ENCODE measurements at regions not wholly inside any gene's neighbourhood (a gene's known extent, or its start where the extent isn't known, plus 50 kb on each side); places are given as distances from the start of the nearest gene placed in this dataset.

DNA sequence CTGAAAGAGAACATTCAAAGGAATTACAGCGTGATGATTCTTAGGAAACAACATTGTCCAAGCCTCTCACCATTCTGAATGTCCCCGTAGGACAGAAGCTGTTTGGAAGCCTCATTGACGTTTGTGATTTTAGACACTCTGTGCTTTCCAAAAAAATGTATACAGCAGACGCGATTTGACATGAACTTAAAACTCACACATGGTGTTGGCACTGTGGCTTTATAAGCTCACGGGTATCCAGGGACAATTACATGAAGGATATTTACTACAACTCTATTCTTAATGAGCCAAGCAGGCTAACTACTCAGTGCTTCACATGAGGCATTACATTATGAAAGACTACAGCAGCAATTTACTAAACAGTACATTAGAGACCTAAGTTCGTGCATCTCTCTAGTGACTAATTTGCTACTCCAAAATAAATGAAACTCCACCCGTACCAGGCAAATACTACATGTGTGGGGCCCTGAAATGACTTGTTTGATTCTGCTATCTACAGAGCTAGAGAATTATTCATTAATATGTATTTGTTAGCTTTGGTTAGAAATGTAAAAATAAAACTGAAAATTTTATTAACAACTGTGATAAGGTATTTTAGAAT, 620.7 kb downstream of the SPRY1 start:
- no peak for DNase-seq

DNA sequence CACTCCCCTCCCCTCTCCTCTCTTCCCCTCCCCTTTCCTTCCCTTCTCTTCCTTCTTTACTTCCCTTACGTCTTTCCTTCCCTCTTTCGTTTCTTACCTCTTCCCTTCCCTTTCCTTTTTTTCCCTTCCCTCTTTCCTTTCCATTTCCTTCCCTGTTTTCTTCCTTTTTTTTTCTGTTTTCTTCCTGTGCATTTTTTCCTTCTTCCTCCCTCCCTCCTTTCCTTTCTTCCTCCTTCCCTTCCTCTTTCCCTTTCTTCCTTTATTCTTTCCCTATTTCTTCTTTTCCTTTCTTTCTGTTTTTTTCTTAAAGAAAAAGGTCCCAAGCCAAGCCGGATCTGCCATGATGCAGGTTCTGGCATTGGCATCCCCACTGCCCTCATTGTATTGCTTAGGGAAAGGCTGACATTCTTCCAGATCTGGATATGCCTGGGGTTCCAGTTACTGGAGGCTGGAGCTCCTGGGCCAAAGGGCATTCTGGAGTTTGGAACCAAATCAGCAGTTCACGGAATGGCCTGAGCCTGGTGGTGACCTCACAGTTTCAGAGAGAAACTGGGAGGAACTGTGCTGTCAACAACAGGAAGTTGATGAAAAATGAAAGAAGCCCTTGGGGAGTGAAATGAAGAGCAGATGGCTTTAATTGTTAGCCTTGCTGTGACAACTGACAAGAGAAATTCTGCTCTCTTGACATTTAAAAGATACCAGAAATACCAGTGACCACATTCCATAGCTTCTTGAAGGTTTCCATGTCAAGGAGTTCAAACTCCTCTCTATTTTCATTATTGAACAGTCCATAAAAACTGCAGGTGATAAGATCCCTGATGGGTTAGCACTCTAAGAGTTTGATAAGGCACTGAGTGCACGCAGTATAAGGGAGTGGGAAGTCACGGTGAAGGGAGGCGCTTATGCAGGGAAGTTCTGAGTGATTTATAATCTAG, 622.1 kb downstream of the SPRY1 start:
- peak; percentile 75 for DNase-seq

DNA sequence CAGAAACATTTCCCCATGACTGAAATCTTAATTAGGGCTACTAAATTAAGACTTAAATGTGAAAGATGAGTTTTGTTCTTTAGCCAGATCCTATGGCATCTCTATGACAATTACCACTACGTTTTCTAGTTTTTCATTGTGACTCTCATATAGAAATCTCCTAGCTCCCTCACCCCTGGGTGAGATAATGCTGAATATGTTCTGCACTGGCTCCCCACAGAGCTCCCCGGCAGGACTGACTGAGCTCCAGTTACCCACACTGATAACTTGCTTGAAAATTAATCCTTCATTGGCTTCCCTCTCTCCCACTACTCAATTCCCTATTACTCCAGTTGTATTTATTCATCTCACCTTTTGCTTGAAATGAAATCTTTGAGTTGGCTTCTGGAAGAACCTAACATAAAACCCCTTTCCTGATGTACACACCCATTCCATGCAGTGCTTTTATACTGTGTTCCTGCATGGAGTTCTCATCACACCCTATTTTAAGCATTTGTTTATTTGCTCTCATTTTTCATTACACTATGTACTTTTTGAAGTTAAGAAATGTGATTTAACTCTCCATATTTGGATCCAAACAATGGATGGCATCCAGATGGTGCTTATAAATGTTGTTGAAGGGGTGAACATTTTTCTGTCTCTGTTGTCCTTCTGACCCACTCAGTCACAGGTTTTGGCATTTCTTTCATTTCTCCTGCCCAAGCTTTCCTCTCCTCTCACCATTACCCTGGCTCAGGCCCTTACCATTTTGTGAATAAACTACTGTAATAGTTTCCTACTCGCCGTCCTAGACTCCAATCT, 623.4 kb downstream of the SPRY1 start:
- DNase-seq, result no peak

DNA sequence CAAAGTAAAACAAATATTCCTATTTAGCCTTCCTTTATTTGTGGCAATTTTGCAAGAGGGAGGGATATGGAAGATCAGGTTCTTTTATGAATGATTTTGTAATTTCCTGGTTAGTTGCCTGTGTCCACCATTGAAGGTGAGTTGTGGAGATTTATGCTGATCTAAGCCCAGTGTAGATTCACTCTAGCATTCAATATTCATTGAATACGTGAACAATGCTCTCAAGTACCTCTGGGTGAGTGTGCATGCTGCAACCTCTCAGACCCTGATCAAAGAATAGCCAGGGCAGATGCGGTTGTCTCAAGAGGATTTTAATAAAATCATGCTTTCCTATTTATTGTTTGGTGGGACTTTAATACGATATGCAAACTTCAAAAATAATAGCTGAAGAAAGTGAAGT, 628.4 kb downstream of the SPRY1 start:
- no peak for DNase-seq

DNA sequence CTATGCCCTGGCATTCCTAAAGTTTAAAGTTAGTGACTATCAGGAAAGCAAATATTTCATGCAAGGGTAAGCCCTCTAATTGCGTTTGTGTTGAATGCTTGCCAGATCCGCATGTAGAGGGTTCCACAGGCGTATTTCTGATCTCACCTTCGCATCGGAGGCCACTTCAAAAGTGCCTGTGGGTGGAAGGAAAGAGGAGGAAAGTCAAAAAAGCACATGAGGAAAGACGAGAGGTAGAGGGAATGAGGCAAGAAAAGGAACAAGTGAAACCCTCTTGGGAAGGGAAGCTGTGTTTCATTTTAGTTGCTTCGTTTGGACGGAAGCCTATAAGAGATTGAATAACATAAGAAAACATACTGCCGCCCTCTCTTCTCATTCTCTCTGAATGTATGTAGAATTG, 628.8 kb downstream of the SPRY1 start:
- DNase-seq, result no peak

DNA sequence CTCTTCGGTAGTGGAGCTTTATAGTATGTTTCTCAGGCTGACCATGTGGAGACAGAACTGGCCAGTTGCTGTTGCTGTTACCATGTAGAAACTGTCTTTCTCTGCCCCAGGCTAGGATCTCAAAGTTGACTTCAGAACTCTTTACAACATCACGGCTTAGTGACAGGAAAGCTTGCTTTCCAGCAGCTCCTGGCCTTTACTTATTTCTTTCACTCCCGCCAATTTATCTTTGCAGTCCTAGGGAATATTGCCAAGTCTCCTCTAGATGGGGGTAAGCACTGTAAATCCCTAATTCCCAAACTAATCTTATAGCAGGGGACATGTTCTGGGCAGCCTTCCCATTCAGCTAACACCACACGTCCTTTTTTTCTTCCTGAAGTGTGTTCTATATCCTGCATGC, 631.6 kb downstream of the SPRY1 start:
- no peak for DNase-seq

DNA sequence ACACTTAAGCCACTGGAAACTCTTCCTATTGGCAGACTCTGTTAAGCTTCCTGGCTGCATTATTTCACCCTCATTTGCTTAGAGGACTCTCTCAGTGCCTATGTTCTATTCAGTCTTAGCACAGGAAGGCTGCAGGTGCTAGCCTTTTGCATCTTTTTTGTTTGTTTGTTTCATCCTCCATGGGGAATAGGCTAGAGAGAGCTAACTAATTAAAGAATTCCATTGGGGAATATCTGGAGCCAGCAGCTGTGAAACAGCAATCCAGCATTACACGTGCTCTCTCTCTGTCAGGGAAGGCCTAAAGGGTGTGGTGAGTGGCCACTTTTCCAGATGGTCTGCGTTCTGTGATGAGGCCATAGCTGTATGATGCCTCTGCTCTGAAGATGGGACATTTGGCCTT, 633.6 kb downstream of the SPRY1 start:
- no peak for DNase-seq

DNA sequence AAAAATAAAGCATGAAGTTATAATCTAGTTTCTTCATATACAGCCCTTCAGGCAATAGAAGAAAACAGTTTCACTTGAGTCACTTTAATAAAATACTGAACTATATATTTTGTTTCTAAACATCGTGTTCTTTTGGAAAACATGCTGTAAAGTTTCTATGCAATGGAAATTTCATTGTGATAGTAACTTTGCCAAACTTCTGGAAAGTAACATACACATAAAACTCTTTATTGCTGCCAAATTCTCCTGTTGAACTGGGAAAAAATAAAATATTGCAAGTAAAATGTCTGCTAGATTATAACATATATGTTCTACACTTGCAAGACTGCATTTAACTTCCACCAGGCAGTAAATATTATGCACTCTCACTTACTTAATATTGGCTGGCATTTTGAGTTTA, 635.4 kb downstream of the SPRY1 start:
- DNase-seq, result no peak

DNA sequence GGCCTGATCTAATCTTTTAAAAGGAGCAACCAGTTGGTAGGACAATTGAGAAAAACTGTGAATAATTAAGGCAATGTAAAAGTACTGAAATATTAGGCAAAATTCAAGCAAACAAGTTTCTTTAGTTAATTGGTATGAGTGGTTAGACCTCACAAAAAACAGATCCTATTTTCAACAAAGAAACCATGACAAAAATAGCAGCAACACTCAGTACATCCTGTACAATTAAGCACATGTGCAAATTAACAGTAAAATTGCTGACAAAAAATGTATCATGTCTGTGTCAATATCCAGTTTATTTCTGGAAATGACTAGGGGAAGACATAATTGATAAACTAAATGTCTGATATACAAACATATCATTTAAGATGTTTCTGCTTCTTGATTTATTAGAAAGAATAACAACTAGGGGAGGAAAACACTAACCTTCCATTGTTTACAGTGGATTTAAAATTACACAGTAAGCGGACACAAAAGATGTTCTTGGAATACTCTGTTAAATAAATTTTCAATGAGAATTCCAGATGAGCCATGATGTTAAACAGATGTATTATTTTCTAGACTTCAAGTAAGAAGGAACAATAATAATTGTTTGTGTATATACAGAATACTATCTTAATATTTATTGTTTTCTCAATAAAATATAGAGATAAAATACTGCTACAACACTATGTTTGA, 638.9 kb downstream of the SPRY1 start:
- no peak for DNase-seq

DNA sequence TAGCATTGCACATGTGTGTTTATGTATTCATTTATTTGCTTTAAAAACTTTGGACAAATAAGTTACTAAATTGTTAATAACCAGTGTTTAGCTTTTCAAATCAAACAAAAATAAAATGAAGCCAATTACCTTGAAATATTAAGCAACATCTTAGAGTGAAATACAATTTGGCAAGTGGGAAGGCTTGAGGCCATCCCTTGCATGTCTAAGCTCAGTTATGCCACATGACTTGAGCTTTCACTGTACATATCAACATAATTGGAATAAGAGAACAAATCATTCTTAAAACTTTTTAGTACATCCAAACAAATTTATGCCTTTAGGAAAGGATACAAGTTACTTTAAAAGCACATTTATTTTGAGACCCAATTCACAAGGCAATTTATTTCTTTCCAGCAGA, 640.6 kb downstream of the SPRY1 start:
- DNase-seq, result no peak

DNA sequence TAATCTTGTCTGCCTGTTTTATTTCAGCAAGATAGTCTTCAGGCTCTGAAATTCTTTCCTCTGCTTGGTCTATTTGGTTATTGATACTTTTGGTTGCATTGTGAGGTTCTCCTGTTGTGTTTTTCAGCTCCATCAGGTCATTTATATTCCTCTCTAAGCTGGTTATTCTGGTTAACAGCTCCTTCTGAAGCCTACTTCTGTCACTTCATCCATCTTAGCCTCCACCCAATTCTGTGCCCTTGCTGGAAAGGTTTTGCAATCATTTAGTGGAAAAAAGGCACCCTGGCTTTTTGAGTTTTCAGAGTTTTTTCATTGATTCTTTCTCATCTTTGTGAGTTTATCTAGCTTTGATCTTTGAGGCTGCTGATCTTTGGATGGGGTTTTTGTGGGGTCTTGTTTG, 647.7 kb downstream of the SPRY1 start:
- no peak for DNase-seq

DNA sequence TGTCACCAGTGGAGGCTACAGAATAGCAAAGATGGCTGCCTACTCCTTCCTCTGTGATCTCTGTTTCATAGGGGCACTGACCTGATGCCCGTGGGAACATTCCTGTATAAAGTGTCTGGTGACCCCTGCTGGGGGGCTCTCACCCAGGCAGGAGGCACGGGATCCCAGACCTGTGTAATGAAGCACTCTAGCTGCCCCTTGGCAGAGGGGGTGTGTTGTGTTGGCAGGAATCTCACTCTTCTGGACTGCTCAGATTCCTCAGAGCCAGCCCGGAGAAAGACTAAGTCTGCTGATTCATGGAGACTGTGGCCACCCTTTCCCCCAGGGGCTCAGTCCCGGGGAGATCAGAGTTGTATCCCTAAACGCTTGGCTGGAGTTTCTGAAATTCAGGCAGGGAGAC, 648.3 kb downstream of the SPRY1 start:
- DNase-seq, result no peak

DNA sequence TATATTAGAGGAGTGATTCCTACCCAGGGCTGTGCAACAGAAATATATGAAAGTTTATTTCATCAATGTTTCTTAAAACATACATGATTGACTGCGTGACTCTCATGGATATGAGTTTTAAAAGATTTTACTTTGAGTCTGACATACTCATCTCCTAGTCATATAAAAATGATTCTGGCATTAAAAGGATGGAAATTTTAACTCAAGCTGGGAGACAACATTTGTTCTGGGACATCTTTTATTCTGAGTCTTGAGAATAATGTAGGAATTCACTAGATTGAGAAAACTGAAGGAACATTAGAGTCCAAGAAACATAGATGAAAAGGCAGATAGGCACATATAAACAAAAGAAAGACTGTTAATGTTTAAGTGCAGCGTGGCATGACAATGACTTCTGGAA, 649.6 kb downstream of the SPRY1 start:
- DNase-seq, result no peak

DNA sequence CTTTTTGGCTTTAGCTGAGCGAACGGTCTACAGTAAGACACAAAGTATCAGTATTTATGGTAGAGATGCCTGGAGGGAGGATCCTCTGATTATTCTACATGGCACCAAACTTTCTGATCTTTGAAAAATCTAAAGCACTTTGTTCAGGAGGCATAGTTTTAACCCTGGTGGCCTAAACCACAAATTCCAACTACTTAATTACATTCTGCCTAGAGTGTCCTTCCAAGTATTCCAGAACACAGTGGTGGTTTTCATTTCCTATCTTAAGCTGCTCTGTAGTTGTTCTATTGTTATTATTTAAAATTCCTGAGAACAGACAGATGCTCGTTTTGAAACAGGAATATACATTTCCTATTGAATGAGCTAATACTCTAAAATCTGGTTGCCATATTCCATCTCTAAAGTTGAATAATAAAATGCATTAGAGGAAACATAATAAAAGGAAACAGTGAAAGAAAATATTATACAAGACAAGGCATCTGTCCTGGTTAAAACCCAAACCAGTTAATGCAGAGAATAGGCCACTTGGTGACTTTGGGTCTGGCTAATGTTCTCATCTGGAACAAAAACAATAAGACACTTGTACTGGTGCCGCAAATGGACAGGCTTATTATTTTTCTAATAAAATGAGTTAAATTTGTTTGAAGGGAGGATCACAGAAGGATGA, 657.4 kb downstream of the SPRY1 start:
- no peak for DNase-seq

DNA sequence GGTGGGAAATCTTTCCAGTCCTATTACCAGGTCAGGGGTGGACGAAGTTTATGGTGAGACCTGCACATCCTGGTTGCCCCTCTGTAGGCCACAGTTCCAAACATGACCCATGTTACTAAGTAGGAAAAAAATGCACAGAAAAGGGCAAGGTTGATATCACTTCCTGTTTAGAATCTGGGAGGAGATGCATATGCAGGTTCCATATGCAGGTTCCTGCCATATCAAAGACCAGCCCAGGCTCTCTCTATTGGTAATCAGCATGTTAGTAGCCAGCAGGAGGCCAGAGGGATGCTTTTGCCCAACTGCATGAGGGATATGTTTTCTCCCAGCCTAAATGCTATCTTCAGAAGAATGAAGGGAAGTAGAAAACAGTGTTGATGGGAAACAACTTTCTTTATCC, 657.2 kb downstream of the ANKRD50 start:
- DNase-seq, result no peak

DNA sequence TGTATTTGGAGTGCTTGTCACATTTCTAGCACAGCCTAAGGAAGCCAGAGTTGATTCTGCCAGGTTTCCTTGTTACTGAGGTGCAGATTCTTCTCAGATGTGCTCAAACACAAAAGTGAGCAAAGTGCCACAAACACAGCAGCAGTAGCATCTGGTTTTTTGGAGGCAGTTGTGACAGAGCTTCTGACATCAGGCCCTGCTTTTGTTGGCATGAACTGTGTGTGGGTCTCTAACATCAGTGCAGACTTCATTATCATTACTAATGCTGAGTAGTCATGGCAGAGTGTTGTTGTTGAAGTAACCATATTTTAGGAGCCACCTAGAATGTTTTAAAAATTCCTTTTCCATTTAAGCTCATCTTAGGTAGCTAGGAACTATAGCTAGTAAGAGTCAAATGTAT, 656.6 kb downstream of the ANKRD50 start:
- no peak for DNase-seq

DNA sequence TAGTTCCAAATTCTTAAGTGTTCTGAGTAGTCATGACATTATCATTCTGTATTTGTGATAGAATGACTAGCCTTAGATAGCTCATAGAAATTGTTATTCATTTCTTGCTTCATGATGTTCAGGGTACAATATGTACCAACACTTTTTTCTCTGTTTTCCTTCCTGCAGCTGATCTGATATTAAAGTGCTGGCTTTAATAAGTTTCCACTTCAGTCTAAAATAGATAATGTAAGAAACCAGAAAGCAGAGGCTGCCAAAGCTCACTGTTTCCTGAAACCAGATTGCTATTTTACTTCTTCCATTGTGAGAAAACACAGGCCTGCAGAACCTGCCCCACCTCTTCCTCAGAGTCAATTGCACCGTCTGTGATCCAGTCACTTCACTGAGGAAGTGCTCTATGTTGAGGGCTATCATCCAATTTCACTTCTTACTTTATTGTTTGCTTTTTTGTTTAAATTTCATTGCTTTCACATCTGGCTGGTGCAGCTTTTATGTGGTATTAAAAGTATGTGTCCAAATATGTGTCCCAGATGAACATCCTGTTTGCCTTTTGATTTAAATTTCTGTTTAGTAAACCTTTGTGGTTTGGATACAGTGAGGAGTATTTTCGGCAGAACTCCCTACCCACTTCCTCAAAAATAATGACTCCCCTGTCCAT, 652.1 kb downstream of the ANKRD50 start:
- DNase-seq, result peak; percentile 23

DNA sequence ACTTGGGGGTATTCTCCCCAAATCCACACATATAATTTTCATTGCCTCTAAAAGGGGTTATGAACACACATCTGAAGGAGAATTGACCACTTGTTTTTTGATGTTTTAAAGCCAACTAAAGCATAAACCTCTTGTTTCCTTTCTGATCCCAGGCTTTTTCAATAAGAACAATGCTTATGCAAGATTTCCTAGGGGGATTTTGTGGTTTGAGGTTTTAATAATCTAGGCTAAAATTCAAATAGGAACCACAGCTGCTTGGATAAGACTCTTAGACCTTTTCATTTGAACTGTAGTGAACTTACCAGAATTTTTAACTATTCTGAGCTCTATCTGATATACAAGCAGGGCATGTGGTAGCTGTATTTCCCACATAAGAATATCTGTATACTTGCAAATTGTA, 651.1 kb downstream of the ANKRD50 start:
- no peak for DNase-seq

DNA sequence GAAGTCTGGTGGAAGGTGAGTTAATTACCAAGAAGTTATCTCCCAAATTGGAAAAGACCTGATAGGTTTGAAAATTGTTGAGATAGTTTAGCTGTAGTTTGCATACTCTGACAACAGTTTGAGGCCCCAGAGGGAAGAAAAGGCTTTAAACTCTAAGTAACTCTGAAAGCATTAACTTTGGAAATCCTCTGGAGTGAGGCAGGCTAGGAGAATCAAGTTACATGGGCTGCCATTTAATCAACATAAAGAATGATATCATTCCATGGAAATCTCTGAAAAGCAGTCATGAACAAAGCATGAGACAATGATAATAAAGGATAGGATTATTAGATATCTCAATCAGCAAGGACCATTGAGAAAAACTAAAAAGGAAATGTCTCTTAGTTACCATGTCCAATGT, 647.1 kb downstream of the ANKRD50 start:
- DNase-seq, result no peak

DNA sequence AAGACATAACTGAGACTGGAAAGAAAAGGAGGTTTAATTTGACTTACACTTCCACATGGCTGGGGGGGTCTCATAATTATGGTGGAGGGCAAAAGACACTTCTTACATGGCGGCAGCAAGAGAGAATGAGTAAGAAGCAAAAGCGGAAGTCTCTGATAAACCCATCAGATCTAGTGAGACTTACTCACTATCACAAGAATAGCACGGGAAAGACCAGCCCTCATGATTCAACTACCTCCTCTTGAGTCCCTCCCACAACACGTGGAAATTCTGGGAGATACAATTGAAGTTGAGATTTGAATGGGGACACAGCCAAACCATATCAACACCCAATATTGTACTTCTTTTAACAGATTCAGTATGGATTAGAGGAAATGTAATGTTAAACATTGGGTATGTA, 646.6 kb downstream of the ANKRD50 start:
- DNase-seq, result no peak

DNA sequence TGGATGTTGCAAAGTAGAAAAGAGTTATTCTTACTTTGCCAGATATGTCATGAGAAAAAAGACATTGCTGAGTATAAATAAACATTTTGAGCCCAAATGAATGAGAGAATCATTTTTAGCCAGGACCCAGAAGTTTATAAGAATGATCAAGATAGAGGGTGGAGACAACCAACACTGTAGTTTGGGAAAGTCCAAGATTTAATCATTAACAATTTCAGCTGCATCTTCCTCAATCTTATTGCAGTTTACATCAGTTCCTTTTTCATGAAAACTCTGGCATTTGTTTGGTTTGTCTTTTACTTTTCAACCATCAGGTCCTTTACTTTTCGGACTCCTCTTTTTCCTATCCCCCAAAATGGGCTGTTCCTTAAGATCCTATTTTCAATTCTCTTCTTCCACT, 645.9 kb downstream of the ANKRD50 start:
- peak; percentile 30 for DNase-seq

DNA sequence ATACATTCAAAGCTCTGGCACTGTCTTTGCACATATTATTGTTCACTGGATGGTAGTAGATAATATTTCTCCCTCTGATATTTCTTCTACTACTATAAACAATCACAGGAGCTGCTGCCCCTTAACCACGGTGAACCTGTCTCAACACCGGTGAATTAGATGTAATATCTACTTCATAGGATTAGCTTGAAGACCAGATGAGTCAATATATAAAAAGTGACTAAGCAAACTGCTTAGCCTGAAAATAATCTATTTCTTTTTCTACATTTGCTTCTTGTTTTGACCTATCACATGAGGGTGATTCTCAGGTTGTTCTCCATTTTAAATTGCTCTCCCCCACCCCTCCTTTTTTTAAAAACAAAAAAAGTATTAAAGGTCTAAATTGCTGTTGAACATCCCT, 645.5 kb downstream of the ANKRD50 start:
- no peak for DNase-seq
